NOMO-1 treated with dmso at 0.1 percent for 144 hours (cell line): ENCODE measurements at regions not wholly inside any gene's neighbourhood (a gene's known extent, or its start where the extent isn't known, plus 50 kb on each side); places are given as distances from the start of the nearest gene placed in this dataset.
"Not testable (repeated sequence)": the region's sequence is repeated elsewhere in the genome, so short reads cannot be mapped to it uniquely, and the experiment has no call there.

Experiments used
- DNase-seq: peaks from one replicate; lab custom pipeline; 2025; ENCODE audit not compliant: unreplicated experiment; lab: John Stamatoyannopoulos, UW

DNA sequence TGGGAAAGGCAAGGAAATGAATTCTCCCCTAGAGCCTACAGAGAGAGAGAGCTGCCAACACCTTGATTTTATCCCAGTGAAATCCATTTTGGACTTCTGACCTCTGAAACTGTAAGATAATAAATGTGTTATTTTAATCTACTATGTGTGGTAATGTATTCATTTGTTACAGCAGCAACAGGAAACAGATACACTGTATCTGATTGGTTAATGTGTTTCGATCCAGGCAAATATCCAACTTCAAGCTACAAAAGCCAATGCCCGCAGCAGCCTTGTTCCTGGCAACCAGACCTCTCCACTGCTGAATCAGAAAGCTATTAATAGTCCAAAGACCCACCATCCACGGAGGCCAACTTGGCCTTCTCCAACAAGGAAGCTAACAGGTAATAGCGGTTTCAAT is 318.1 kb downstream of the PTTG2 start:
- no peak for DNase-seq

DNA sequence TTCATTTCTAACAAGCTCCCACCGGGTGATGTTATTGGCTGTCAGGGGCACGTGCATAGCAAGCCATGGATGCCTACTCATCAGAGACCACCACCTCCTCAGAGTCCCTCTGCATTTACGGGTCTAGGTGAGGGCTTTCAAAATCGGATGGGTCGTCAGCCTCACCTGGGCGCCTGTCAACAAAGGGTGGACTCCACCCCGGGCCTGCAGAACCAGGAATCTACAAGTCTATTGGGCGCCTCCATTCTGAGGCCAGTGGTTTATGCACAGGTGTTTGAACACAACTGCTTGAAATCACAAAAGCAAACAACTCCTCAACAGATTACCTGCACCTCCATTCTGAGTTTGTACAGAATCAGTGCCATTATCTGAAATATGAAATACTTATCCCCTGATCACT is 318.9 kb downstream of the PTTG2 start:
- DNase-seq, result no peak

DNA sequence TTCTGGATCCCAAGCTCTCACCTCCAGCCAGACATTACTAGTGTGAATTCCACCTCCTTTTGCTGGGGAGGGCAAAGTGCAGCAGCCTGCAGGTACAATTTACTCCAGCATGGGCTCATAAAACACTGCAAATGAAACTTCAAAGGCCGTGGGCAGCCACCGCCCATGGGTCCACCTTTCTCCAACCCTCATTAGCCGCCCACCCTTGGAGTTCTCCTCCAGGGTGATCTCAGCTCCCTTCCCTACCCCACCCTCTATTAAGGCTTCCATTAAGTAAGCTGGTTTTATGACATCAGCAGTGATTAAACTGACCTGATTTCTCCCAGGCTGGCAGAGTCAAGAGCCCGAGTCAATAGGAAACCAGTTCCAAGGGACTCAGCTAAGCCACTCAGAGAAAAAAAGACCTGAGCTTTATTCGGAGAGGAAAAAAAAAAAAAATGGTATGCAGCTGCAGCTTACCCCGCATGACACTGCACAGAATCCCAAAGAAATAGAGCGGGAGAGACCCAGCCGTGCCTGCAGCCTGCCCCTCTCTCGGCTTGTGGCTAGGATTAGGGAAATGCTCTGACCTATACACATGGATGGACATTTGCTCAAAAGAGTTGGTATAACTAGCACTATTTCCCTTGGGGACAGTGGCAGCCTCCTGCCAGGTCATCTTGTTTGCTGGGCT is 319.6 kb downstream of the PTTG2 start:
- no peak for DNase-seq

DNA sequence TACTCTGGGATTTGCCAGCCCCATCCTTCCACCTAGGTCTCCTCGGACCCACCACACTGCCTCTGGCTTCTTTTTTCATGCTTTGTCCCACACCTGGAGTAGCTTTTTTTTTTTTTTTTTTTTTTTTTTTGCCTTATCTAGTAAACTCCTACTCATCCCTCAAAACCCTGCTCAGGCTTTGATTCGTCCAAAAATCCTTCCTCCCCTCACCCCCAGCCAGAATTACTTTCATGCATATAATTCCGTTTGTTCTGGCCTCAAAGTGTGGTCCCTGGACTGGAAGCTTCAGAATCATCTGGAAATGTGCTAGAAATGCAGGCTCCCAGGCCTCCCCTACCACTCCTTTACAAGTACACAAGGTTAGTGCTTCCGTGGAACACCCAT is 320.1 kb downstream of the PTTG2 start:
- DNase-seq, result no peak

DNA sequence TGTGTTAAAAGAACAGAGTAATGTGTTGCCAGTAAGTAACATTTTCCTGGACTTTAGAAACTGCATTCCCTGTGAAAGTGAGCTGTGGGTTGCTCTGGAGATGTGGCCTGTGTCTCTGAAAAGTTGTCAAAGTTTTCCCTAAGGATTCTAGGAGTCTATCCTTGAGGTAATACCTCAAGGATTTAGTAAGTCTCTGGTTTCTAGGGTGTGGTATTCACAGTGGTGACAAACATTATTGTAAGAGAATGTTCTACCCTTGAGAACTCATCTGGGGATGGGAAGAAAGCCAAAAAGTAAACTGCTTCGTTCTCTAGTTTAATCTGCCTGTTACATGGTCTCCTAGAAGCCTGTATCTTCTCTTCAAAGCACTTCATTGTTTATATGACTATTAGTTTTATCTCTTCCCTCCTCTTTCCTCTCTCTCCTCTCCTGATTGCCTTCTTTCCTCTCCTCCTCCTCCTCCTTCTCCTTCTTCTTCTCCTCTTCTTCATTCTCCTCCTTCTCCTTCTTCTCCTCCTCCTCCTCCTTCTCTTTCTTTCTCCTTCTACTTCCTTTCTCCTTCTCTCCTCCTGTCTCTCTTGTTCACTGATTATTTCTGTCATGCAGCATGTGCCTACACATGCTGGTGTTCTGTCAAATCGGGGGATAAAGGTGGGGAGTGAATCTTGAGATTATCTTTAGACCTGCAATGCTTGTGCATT is 321.3 kb downstream of the PTTG2 start:
- no peak for DNase-seq

DNA sequence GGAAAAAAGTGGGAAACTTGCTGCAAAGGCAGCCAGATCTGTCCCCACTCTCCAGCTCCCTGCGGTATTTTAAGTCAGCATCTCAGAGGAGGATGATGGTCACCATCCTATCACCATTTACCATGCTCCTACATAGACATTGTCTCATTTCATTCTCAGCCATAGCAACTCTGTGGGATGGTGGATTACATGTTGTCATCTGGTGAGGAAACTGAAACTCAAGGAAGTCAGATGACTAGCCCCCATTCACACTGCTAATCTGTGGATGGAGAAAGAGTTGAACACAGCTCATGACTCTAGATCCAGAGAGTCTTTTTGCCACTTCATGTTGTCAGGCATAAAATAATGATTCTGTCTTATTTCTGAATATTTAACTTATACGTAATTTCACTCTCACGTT is 323.5 kb downstream of the PTTG2 start:
- no peak for DNase-seq

DNA sequence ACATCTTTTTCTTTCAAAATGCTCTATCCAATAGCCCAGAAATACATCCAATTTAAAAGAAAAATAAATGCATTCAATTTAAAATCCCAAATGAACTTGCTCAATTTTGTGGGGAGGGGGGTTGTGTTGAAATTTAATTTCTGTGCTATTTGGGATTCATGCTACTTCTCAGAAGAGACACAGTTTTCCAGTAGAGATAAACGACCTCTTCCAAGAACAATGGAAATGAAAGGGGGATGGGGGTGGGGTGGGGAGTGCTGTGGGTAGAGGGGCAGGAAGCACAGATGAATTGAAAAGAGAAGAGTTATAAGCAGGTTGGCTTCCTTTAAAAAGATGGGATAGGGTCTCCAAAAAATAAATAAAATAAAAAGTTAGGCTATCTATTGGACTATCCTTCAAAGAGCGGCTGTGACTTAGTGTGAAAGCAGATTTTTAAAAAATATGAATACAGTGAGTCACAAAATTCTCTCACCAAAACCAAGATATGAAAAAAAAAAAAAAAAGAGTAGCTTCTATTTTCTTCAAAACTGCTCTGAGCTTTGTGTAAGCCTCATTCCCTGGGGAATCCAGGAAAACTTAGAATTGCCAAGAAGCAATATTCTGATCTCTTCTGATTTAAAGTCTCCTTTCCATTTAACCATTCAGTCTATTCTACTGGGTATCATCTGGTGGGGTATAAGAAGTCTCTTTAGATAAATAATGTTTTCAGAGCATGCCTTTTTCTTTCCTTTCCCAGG is 324.3 kb downstream of the PTTG2 start:
- DNase-seq, result no peak

DNA sequence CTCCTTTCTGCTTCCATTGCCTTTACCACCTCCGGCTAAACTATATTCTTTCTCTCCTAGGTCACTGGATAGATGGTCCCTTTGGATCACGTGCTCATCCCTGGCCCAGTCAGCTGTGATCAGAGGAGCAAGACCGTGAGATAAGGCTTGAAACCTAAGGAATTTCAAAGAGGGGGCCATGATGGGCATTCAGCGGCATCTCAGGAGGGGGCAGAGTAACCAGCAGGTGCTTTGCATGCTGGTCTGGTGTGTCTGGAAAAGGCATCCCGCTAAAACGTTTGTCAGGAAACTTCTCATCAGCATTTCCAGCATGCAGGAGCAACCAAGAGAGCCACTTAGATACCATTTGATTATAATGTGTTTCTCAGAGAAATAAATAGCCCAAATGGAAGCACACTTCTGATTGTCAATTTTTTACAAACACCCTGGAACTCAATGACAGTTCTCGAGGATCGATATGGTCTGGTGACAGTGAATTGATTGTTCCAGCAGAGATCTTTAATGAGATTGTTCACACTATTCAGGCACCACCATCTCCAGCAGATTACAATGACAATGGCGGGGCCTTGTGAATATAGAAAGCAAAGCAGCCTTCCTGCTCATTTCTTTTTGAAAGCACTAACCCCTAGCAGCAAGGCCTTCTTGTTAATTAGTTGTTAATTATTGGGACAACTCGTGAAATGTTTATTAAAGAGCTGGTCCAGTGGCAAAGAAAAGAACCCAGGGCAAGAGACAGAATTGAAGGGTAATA is 327.1 kb downstream of the PTTG2 start:
- DNase-seq, result no peak

DNA sequence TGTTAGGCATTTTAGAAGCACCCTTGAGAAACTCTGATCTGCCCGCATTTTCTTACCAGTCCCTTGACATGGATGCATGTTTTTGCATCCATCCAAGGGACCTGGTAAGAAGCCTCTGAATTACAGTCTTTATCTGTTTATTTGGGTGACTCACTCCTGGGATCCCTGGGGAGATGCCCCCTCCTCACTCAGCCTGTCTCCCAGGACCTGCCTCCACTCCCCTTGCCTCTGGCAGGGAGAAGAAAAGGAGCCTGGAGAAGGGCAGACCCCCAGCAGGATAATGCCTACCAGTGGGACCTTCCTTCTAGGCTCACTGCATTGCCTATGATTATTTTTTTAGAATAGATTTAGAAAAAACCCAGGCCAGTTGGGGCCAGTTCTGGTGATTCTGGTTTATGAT is 329.4 kb downstream of the PTTG2 start:
- DNase-seq, result no peak

DNA sequence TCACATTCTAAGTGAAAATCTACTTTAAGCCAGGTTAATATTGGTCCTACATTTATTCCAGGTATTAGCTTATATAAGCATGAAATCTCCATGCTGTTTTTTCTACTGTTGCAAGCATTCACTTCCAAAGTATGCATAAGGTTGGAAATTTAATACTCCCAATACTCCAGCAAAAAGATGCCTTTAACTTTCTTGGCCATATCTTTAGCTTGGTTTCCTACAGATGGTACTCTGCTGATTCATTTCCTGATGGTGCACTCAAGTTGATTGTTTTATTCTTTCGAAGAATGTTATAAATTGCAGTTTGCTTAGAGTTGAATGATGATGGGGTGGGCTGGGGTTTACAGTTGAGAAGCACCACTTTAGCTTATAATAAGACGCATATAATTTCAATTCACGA is 330.2 kb downstream of the PTTG2 start:
- DNase-seq, result no peak

DNA sequence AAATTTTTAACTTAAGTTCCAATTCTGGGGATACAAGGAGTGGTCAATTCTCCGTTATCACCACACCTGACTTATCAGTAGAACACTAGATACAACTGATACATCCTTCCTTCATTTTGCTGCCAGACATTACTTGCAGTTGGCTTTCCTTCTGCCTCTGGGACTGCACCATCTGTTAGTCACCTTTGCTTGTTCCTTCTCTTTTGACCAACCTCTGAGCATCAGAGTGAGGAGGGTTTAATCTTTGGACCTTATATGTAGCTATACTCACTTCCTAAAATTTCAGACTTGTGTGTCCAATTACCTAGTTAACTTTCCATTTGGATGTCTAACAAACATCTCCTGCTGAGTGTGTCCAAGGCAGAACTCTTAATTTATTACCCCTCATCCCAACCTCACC is 330.7 kb downstream of the PTTG2 start:
- no peak for DNase-seq

DNA sequence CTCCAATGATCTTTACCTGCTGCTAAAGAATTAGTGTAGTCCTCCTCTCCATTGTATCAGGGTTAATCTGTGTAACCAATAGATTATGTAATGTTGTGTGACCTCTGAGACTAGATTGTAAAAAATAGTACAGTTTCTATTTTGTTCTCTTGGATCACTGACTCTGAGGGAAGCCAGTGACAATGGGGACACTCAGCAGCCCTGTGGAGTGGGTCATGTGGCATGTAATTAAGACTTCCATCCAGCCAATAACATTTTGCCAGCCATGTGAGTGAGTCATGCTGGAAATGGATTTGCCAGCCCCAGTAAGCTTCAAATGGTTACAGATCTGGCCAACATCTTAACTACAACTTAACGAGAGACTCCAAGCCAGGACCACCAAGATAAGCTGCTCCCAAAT is 332.3 kb downstream of the PTTG2 start:
- DNase-seq, result no peak

DNA sequence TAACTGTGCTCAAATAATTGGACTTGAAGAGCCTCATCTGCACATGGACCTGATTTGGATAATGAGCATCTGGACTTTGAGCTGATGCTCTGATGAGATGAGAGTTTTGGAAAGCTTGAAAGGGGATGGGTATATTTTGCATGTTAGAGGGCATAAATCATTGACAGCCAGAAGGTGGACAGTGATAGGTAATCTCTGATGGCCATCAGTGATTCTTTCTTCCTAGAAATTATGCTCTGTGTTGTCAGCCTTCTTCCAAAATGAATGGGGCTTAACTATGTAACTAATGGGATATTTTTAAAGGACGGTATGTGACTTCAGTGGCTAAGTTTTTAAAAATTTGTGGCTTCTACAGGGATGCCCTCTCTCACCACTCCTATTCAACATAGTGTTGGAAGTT is 334.0 kb downstream of the PTTG2 start:
- DNase-seq, result no peak

DNA sequence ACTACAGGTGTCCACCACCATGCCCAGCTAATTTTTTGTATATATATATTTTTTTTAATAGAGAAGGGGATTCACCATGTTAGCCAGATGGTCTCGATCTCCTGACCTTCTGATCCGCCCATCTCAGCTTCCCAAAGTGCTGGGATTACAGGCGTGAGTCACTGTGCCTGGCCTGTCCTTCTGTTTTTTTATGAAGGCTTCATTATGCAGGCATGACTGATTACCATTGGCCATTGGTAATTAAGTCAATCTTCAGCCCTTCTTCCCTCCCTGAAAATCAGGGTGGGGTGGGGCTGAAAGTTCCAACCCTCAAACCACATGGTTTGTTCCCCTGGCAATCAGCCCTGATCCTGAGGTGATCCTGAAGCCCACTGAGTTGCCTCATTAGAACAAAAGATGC is 336.9 kb downstream of the PTTG2 start:
- no peak for DNase-seq

DNA sequence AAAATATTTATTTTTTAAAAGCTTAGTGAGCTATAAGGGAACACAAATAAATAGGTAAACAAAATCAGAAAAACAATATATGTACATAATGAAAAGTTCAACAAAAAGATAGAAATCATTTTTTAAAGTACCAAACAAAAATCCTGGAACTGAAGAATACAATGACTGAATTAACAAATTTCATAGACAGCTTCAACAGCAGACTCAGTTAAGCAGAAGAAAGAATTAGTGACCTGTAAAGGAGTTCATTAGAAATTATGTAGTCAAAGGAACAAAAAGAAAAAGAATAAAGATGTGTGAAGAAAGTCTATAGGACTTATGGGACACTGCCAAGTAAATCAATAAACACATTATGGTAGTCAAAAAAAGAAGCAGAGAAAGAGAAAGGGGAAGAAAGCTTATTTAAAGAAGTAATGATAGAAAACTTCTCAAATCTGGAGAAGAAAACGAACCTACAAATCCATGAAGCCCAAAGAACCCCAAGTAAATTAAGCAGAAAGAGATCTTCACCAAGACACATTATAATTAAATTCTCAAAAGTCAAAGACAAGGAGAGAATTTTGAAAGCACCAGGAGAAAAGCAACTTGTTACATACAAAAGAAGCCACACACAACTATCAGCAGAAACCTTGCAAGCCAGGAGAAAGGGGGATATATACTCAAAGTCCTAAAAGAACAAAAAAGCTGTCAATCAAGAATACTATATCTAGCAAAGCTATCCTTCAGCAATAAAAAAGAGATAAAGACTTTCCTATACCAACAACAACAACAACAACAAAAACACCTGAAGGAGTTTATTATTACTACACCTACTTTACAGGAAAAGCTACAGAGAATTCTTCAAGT is 338.9 kb downstream of the PTTG2 start:
- DNase-seq, result no peak

DNA sequence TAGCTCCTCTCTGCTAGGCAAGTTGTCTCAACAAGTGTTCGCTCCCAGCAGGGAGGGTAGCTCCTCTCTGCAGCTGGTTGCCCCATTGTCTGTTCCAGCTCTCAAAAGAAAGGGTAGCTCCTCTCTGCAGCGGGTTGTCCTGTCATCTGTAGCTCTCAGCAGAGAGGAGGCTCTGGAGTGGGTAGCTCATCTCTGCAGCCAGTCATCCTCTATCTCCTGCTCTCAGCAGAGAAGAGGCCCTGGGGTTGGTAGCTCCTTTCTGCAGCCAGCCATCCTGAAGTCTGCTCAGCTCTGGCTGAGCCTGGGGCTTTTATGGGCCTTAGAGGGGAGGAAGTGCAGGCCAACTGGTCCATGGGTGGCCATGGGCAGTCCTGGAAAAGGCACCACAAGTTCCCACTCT is 342.7 kb downstream of the PTTG2 start:
- no peak for DNase-seq

DNA sequence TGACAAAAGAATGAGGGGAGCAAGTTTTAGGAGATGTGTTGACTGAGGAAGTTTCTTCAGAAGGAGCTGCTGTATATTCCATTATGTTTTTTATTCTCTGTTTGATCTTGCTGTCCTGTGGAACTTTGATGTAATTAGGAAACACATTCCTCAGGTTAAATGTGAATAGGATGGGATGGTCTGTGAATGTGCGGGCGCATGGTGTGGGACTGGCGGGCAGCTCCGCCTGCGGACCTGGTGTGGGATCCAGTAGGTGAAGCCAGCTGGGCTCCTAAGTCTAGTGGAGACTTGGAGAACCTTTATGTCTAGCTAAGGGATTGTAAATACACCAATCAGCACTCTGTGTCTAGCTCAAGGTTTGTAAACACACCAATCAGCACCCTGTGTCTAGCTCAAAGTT is 344.3 kb downstream of the PTTG2 start:
- DNase-seq, result not testable (repeated sequence)

DNA sequence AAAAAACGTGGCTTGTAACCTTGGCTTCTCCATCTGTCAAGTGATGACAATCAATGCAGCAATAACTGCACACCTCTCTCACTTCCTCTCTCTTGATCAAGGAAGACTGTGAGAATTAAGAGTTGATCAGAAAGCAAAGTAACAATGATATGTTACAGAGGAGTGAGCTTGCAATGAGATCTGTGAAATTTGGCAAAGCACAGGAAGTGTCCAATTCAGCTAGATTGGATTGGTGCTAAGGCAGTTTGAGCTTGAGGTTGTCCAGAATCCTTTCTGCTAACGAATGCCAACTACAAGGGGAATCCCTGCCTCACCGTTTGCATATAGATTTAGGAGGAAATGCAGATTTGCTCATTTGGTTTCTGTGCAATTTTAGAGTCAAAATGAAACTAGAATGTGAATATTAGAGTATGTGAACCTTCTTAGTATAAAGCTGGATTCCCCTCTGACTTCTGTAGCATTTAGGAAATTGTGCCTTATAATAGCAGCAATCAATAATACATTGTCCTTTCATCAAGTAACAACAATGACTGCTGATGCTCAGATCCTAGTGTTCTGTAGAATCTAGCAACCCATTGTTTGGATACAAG is 346.4 kb downstream of the PTTG2 start:
- DNase-seq, result no peak

DNA sequence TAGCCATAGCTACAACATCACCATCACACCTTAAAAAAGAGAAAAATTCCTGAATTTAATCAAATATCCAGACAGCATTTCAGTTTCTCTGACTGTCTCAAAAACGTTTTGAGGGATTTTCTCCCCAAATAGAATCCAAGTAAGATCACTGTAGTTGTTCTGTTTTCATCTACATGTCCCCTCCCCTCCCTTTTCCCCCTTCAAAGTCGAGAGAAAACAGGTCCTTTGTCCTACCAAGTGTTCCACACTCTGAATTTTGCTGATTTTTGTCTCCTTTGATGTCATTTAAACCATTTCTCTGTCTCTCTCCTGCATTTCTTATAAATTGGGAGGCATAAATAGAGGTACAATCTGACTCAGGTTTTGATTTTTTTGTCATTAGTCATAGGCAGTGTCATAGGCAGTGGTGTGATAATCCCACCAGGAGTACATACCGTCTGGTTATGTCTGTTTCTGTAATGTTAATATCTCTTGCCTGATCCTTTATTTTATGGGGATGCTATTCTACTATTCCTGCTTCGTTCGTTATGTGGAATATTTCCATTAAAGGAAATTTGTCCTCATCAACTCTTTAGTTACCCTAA is 348.6 kb downstream of the PTTG2 start:
- no peak for DNase-seq

DNA sequence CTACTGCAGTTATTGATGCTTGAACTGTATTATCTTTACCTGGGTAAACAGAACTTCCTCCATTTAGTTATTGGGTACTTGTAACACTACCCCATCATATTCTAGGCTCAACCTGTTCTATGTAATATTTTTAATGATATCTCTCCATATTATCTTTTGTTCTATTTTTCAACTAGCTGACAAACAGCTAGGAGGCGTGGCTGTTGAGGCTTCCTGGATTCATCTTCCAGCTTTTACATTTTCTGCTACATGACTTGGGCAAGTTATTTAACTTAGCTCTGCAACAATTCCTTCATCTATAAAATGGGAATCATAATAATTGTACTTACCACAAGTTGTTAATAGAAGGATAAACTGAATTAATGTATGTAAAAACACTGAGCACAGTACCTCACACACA is 349.3 kb downstream of the PTTG2 start:
- DNase-seq, result no peak
